HepG2 (cell line): ENCODE measurements at regions not wholly inside any gene's neighbourhood (a gene's known extent, or its start where the extent isn't known, plus 50 kb on each side); places are given as distances from the start of the nearest gene placed in this dataset.

ENCODE experiments used
- ATAC-seq: fragments of 200-7000 bp; cut with Tn5 transposase; 3 replicates; pipeline ENCODE4 v1.9.1; 2020; ENCODE audit warnings: mild to moderate bottlenecking, moderate library complexity
- BruUV-seq: library from RNA; stranded (reverse); fragments of 400-500 nt; replicated peaks from 2 replicates; lab custom pipeline; 2021; lab: Mats Ljungman, UMichigan
- CTCF ChIA-PET: fragments of 300-600 bp; formaldehyde crosslinking; extraction: SDS; loops from one replicate; lab custom pipeline; 2021; ENCODE audit warnings: low total read pairs, inconsistent platforms, low intra/inter-chr PET ratio; lab: Yijun Ruan, JAX
- POLR2A ChIA-PET: fragments of 350-600 bp; sonication (Branson Sonifier 250); formaldehyde crosslinking; loops from one replicate; lab custom pipeline; 2020; ENCODE audit warnings: antibody characterized with exemption, inconsistent platforms; lab: Yijun Ruan, JAX
- DNase-seq: peaks from one replicate; pipeline ENCODE4 v3.0.0-alpha.2; 2015; ENCODE audit warnings: low spot score
- FAIRE-seq: peaks from 3 replicates; lab custom pipeline; 2011; peaks lifted over from hg19 to GRCh38; lab: Jason Lieb, UNC
- H2AFZ ChIP-seq: one replicate; pipeline ENCODE4 v1.6.1; 2011; ENCODE audit warnings: low read length, inconsistent platforms
- H3K27ac ChIP-seq: fragments of 300-600 bp; 3 replicates; pipeline ENCODE4 v1.8.0; 2011; ENCODE audit warnings: mixed run types, mild to moderate bottlenecking, mixed read lengths, low read length, inconsistent platforms; ENCODE audit not compliant: insufficient read depth; ENCODE audit errors: extremely low read length
- H3K27me3 ChIP-seq, 2 experiments: fragments of 200-600 bp in 1 of 2; 2 replicates in 1 of 2; 3 replicates in 1 of 2; pipeline versions ENCODE4 v1.6.0 to v1.8.0; 2011; ENCODE audit warnings: low read length in 2 of 2, mild to moderate bottlenecking in 2 of 2, moderate library complexity in 2 of 2, inconsistent platforms in 1 of 2; ENCODE audit not compliant: insufficient read depth in 2 of 2, control insufficient read depth in 1 of 2
- H3K36me3 ChIP-seq, 2 experiments: fragments of 200-600 bp in 1 of 2; replicated peaks in 1 of 2; 2 replicates in 1 of 2; 3 replicates in 1 of 2; pipeline versions ENCODE4 v1.5.1 to v1.8.0; 2011; ENCODE audit warnings: low read length in 2 of 2, inconsistent platforms in 1 of 2; ENCODE audit not compliant: insufficient read depth in 2 of 2, control insufficient read depth in 1 of 2
- H3K4me1 ChIP-seq: 2 replicates; pipeline ENCODE4 v1.5.1; 2012; ENCODE audit warnings: low read length, inconsistent platforms; ENCODE audit not compliant: insufficient read depth
- H3K4me2 ChIP-seq: 2 replicates; pipeline ENCODE4 v1.6.0; 2011; ENCODE audit warnings: low read depth, low read length, inconsistent platforms
- H3K4me3 ChIP-seq, 3 experiments: fragments of 200-600 bp in 1 of 3; sonication (generic), shearing (Covaris generic) in 1 of 3; replicated peaks in 1 of 3; 2 replicates each; pipeline ENCODE4 v1.5.1; 2011 to 2016; ENCODE audit warnings: low read length in 3 of 3, inconsistent platforms in 2 of 3, low read depth in 2 of 3, mild to moderate bottlenecking in 2 of 3, control low read depth in 1 of 3, mixed read lengths in 1 of 3; ENCODE audit not compliant: insufficient read depth in 1 of 3
- H3K79me2 ChIP-seq: one replicate; pipeline ENCODE4 v1.6.1; 2011; ENCODE audit warnings: low read length, inconsistent platforms; ENCODE audit not compliant: insufficient read depth
- H3K9ac ChIP-seq: 2 replicates; pipeline ENCODE4 v1.6.0; 2011; ENCODE audit warnings: mild to moderate bottlenecking, low read depth, low read length, inconsistent platforms; ENCODE audit not compliant: insufficient read depth
- H3K9me3 ChIP-seq: 2 replicates; pipeline ENCODE4 v1.5.1; 2012; ENCODE audit warnings: mild to moderate bottlenecking, low read length
- H4K20me1 ChIP-seq: 2 replicates; pipeline ENCODE4 v1.6.0; 2011; ENCODE audit warnings: inconsistent platforms, mild to moderate bottlenecking, low read length, moderate library complexity; ENCODE audit not compliant: insufficient read depth
- FOXA3 ChIP-seq: IDR thresholded peaks from 2 replicates; pipeline ENCODE4 v1.6.1; 2016; ENCODE audit warnings: missing genetic modification reagents, missing compliant biosample characterization
- HDAC6 ChIP-seq: fragments of 200-600 bp; sonication (generic); IDR thresholded peaks from 2 replicates; pipeline ENCODE4 v1.7.0; 2017; ENCODE audit warnings: mild to moderate bottlenecking, antibody characterized with exemption, low read length, low read depth
- MLXIP ChIP-seq: sonication (generic); formaldehyde crosslinking; IDR thresholded peaks from 2 replicates; pipeline ENCODE4 v1.9.0; 2021; ENCODE audit warnings: missing genetic modification reagents, borderline replicate concordance
- MXD4 ChIP-seq: IDR thresholded peaks from 2 replicates; pipeline ENCODE4 v1.6.1; 2016; ENCODE audit warnings: mild to moderate bottlenecking, missing biosample characterization, missing genetic modification reagents
- NCOA2 ChIP-seq: sonication (generic); formaldehyde crosslinking; IDR thresholded peaks from 2 replicates; pipeline ENCODE4 v1.8.0; 2022; ENCODE audit warnings: inconsistent platforms
- RBM39 ChIP-seq: fragments of 200-400 bp; formaldehyde crosslinking; IDR thresholded peaks from one replicate; pipeline ENCODE4 v1.6.1; 2018; ENCODE audit warnings: antibody characterized with exemption, mild to moderate bottlenecking, low read depth, low read length; ENCODE audit not compliant: poor library complexity, severe bottlenecking
- REL ChIP-seq: sonication (generic); formaldehyde crosslinking; conservative IDR thresholded peaks from 2 replicates; pipeline ENCODE4 v1.8.0; 2022; ENCODE audit warnings: mild to moderate bottlenecking, missing genetic modification reagents, moderate library complexity
- RXRB ChIP-seq: IDR thresholded peaks from 2 replicates; pipeline ENCODE4 v1.6.1; 2016; ENCODE audit warnings: borderline replicate concordance, missing genetic modification reagents, missing compliant biosample characterization
- SRY ChIP-seq: sonication (generic); formaldehyde crosslinking; IDR thresholded peaks from 2 replicates; pipeline ENCODE4 v1.8.0; 2022; ENCODE audit warnings: mild to moderate bottlenecking, missing genetic modification reagents
- WIZ ChIP-seq: sonication (generic); formaldehyde crosslinking; IDR thresholded peaks from 2 replicates; pipeline ENCODE4 v1.5.1; 2020; ENCODE audit warnings: mild to moderate bottlenecking, missing genetic modification reagents
- ZBTB3 ChIP-seq: sonication (generic); formaldehyde crosslinking; IDR thresholded peaks from 2 replicates; pipeline ENCODE4 v1.4.0; 2020; ENCODE audit warnings: low read depth, mild to moderate bottlenecking, moderate library complexity, missing genetic modification reagents, borderline replicate concordance
- ZNF383 ChIP-seq: sonication (generic); formaldehyde crosslinking; IDR thresholded peaks from 2 replicates; pipeline ENCODE4 v1.4.0; 2020; ENCODE audit warnings: missing genetic modification reagents, mild to moderate bottlenecking, borderline replicate concordance
- ZNF496 ChIP-seq: sonication (generic); formaldehyde crosslinking; IDR thresholded peaks from 2 replicates; pipeline ENCODE4 v1.8.1; 2023; ENCODE audit warnings: mild to moderate bottlenecking, moderate library complexity, missing genetic modification reagents; ENCODE audit not compliant: insufficient replicate concordance
- ZNF598 ChIP-seq: sonication (generic); formaldehyde crosslinking; IDR thresholded peaks from 2 replicates; pipeline ENCODE4 v1.5.1; 2020; ENCODE audit warnings: mild to moderate bottlenecking, missing genetic modification reagents, borderline replicate concordance
- WGBS: methylation state at CpG from one replicate; pipeline ENCODE4 v1.1.6; 2017; ENCODE audit warnings: low lambda C conversion rate; 5-methylcytosine and 5-hydroxymethylcytosine counted together
- in situ Hi-C: cut with HindIII; loops from 2 replicates; pipeline ENCODE4 v1.10.0; 2017; ENCODE audit warnings: low pct_unique_long_range_greater_than_20kb; ENCODE audit not compliant: extremely low pct_ligation_motif_present
- intact Hi-C: fragments of 100-400 bp; cut with micrococcal nuclease; formaldehyde crosslinking; loops from one replicate; pipeline ENCODE4 v1.10.0; 2022; ENCODE audit not compliant: unreplicated experiment
- TF ChIP-seq, protein P1 (sequence below): fragments of 450-650 bp; IDR thresholded peaks from 2 replicates; pipeline ENCODE4 v1.6.1; 2016
- TF ChIP-seq, protein P2 (sequence below): sonication (generic); formaldehyde crosslinking; IDR thresholded peaks from 2 replicates; pipeline ENCODE4 v1.5.1; 2020; ENCODE audit warnings: missing genetic modification reagents, mild to moderate bottlenecking, borderline replicate concordance

DNA sequence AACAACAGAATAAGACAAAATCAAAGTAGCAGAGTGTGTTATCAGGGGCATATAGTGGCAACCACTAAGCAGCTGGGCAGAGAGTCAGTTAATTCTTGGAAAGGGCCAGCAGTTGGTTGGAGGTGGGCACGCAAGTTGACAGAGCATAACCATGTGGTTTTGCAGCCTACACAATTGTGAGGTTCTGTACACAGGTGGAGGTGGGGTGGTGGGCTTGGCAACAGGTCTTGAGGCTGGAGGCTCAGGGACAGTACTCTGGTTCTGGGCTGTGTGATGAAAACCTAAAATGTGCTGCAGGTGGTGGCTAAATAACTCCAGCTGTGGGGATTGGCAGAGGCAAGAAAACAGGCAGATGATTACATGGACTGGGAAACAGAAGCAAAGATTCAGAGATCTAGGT, 1112.7 kb downstream of the PDHA2 start:
- BruUV-seq, result no TSS peak
- H3K36me3 ChIP-seq, result no peaks in the 10 kb centered on the region
- DNase-seq, result no peak
- TF ChIP-seq, protein P1, sequence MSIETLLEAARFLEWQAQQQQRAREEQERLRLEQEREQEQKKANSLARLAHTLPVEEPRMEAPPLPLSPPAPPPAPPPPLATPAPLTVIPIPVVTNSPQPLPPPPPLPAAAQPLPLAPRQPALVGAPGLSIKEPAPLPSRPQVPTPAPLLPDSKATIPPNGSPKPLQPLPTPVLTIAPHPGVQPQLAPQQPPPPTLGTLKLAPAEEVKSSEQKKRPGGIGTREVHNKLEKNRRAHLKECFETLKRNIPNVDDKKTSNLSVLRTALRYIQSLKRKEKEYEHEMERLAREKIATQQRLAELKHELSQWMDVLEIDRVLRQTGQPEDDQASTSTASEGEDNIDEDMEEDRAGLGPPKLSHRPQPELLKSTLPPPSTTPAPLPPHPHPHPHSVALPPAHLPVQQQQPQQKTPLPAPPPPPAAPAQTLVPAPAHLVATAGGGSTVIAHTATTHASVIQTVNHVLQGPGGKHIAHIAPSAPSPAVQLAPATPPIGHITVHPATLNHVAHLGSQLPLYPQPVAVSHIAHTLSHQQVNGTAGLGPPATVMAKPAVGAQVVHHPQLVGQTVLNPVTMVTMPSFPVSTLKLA, result no peak
- TF ChIP-seq RXRB (no peak), HDAC6 (no peak), WIZ (no peak), RBM39 (no peak), SRY (CRISPR knock-in tag) (no peak), ZNF496 (no peak), NCOA2 (CRISPR knock-in tag) (no peak), ZNF598 (CRISPR knock-in tag) (no peak), MXD4 (CRISPR knock-in tag) (no peak), REL (no peak), ZBTB3 (CRISPR knock-in tag) (no peak), MLXIP (CRISPR knock-in tag) (no peak), ZNF383 (no peak), FOXA3 (CRISPR knock-in tag) (no peak)
- TF ChIP-seq, protein P2, sequence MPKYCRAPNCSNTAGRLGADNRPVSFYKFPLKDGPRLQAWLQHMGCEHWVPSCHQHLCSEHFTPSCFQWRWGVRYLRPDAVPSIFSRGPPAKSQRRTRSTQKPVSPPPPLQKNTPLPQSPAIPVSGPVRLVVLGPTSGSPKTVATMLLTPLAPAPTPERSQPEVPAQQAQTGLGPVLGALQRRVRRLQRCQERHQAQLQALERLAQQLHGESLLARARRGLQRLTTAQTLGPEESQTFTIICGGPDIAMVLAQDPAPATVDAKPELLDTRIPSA (CRISPR knock-in tag), result no peak
- H3K4me3 ChIP-seq, result no peak overlapping the region
- no peaks in the 10 kb centered on the region for H3K27me3 ChIP-seq
- no peaks in the 10 kb centered on the region for H3K79me2 ChIP-seq
- H3K9me3 ChIP-seq, result no peaks in the 10 kb centered on the region; the same call in 1 of the 2 replicates
- ATAC-seq, result no peak
- H3K9ac ChIP-seq, result no peak overlapping the region
- WGBS, result 8% methylated on average over 1 of the region's 1 CpG
- no peaks in the 10 kb centered on the region for H4K20me1 ChIP-seq
- in situ Hi-C loops, result no loop called here
- no peak overlapping the region for H3K4me2 ChIP-seq
- H3K27ac ChIP-seq, result no peak overlapping the region
- ChIA-PET POLR2A (no interaction called here), CTCF (no interaction called here)
- no peak for FAIRE-seq
- H3K4me1 ChIP-seq, result no peaks in the 10 kb centered on the region
- no peak overlapping the region for H2AFZ ChIP-seq
- intact Hi-C loops, result no loop called here
